ENCODE measurements at regions not wholly inside any gene's neighbourhood (a gene's known extent, or its start where the extent isn't known, plus 50 kb on each side); places are given as distances from the start of the nearest gene placed in this dataset.
A peak's percentile ranks its signal among the peaks of the same experiment; 100 is the strongest.
"Not testable (repeated sequence)": the region's sequence is repeated elsewhere in the genome, so short reads cannot be mapped to it uniquely, and the experiment has no call there.

- DNase-seq = no peak
These were observed 99.7 kb upstream of the CXorf66 start for GRCh38 chrX:140064993-140065392.

GRCh38 chrX:140057001-140057411 lies 91.7 kb upstream of the CXorf66 start:
- peak; percentile 69 for DNase-seq

GRCh38 chrX:140053846-140054245 lies 88.5 kb upstream of the CXorf66 start:
- no peak for DNase-seq

- DNase-seq = no peak
These were observed 85.6 kb upstream of the CXorf66 start for GRCh38 chrX:140050906-140051305.

- no peak for DNase-seq
These were observed 75.1 kb upstream of the CXorf66 start for GRCh38 chrX:140040386-140040785.

GRCh38 chrX:140038842-140039241 lies 73.5 kb upstream of the CXorf66 start:
- DNase-seq = no peak

GRCh38 chrX:140034916-140035315 lies 69.6 kb upstream of the CXorf66 start:
- no peak for DNase-seq

GRCh38 chrX:140022482-140022881 lies 57.2 kb upstream of the CXorf66 start:
- DNase-seq = no peak

GRCh38 chrX:140019134-140019533 lies 53.8 kb upstream of the CXorf66 start:
- not testable (repeated sequence) for DNase-seq

All from right hindlimb (tissue), 1 donor.